GM12878 (cell line): ENCODE measurements at regions not wholly inside any gene's neighbourhood (a gene's known extent, or its start where the extent isn't known, plus 50 kb on each side); places are given as distances from the start of the nearest gene placed in this dataset.

ENCODE experiments used
- ATAC-seq: fragments of 200-7000 bp; cut with Tn5 transposase; 3 replicates; pipeline ENCODE4 v1.9.1; 2020; ENCODE audit warnings: mild to moderate bottlenecking, moderate library complexity
- BruUV-seq: library from RNA; stranded (reverse); fragments of 400-500 nt; replicated peaks from 2 replicates; lab custom pipeline; 2021; lab: Mats Ljungman, UMichigan
- CTCF ChIA-PET: fragments of 300-600 bp; sonication (Branson Sonifier 250); formaldehyde crosslinking; extraction: SDS; loops from one replicate; lab custom pipeline; 2021; ENCODE audit warnings: inconsistent platforms; lab: Yijun Ruan, JAX
- POLR2A ChIA-PET: fragments of 350-600 bp; formaldehyde crosslinking; extraction: SDS; loops from one replicate; lab custom pipeline; 2021; ENCODE audit warnings: inconsistent platforms; lab: Charles Lee
- RAD21 ChIA-PET: fragments of 300-600 bp; sonication (Branson Sonifier 250); formaldehyde crosslinking; loops from one replicate; lab custom pipeline; 2023; ENCODE audit warnings: antibody characterized with exemption; ENCODE audit not compliant: unreplicated experiment; lab: Charles Lee
- SMC1A ChIA-PET: fragments of 300-600 bp; sonication (Branson Sonifier 250); formaldehyde crosslinking; loops from one replicate; lab custom pipeline; 2023; ENCODE audit not compliant: unreplicated experiment, uncharacterized antibody; lab: Charles Lee
- DNase-seq: peaks from one replicate; pipeline ENCODE4 v3.0.0-alpha.2; 2011; ENCODE audit warnings: low read depth, low spot score
- FAIRE-seq: peaks from 3 replicates; lab custom pipeline; 2011; peaks lifted over from hg19 to GRCh38; lab: Jason Lieb, UNC
- H2AFZ ChIP-seq: 2 replicates; pipeline ENCODE4 v1.6.0; 2011; ENCODE audit warnings: low read depth, low read length, control low read depth; ENCODE audit not compliant: control insufficient read depth
- H3K27ac ChIP-seq: 2 replicates; pipeline ENCODE4 v1.5.1; 2011; ENCODE audit warnings: control low read depth; ENCODE audit not compliant: control insufficient read depth, insufficient read depth
- H3K27me3 ChIP-seq, 2 experiments: replicated peaks in 1 of 2; 2 replicates each; pipeline versions ENCODE4 v1.6.0 to v1.6.1; 2011; ENCODE audit warnings: low read length in 1 of 2; ENCODE audit not compliant: control insufficient read depth in 2 of 2, insufficient read depth in 2 of 2
- H3K36me3 ChIP-seq, 2 experiments: 2 replicates each; pipeline ENCODE4 v1.5.1; 2011; ENCODE audit warnings: low read length in 1 of 2; ENCODE audit not compliant: control insufficient read depth in 2 of 2, insufficient read depth in 2 of 2
- H3K4me1 ChIP-seq: 2 replicates; pipeline ENCODE4 v1.6.1; 2011; ENCODE audit warnings: mild to moderate bottlenecking, low read length, moderate library complexity, mixed read lengths; ENCODE audit not compliant: control insufficient read depth, insufficient read depth
- H3K4me2 ChIP-seq: 2 replicates; pipeline ENCODE4 v1.6.0; 2011; ENCODE audit warnings: control low read depth; ENCODE audit not compliant: control insufficient read depth, insufficient read depth
- H3K4me3 ChIP-seq: fragments of 200-600 bp; sonication (generic); 2 replicates; pipeline ENCODE4 v1.5.1; 2016
- H3K79me2 ChIP-seq: 2 replicates; pipeline ENCODE4 v1.6.0; 2011; ENCODE audit warnings: low read length; ENCODE audit not compliant: control insufficient read depth, insufficient read depth
- H3K9ac ChIP-seq: 2 replicates; pipeline ENCODE4 v1.8.0; 2011; ENCODE audit warnings: low read length, control low read depth, mixed read lengths; ENCODE audit not compliant: control insufficient read depth, insufficient read depth
- H3K9me3 ChIP-seq: replicated peaks from 3 replicates; pipeline ENCODE4 v1.5.1; 2011; ENCODE audit warnings: mild to moderate bottlenecking, low read length; ENCODE audit not compliant: control insufficient read depth, insufficient read depth
- H4K20me1 ChIP-seq: 2 replicates; pipeline ENCODE4 v1.6.0; 2011; ENCODE audit not compliant: control insufficient read depth, insufficient read depth
- ASH2L ChIP-seq: fragments of 300-600, 200-600 bp; sonication (generic); IDR thresholded peaks from 2 replicates; pipeline ENCODE4 v1.6.1; 2017; ENCODE audit warnings: low read depth, mild to moderate bottlenecking, borderline replicate concordance
- BHLHE40 ChIP-seq, 2 experiments: fragments of 450-650 bp in 1 of 2; IDR thresholded peaks; 2 replicates each; pipeline ENCODE4 v1.6.1; 2011 to 2017; ENCODE audit warnings: low read depth in 2 of 2, borderline replicate concordance in 1 of 2, improper control_type of control experiment in 1 of 2, low read length in 1 of 2, mild to moderate bottlenecking in 1 of 2
- CREM ChIP-seq: IDR thresholded peaks from 2 replicates; pipeline ENCODE4 v1.6.1; 2014; ENCODE audit warnings: antibody characterized with exemption, low read depth
- CTCF ChIP-seq, 3 experiments: IDR thresholded peaks in 2 of 3; conservative IDR thresholded peaks in 1 of 3; 2 replicates each; pipeline ENCODE4 v1.5.1; 2011; ENCODE audit warnings: low read depth in 3 of 3, low read length in 3 of 3, mild to moderate bottlenecking in 3 of 3, control low read depth in 2 of 3, moderate library complexity in 2 of 3, inconsistent platforms in 1 of 3, mixed read lengths in 1 of 3; ENCODE audit not compliant: control insufficient read depth in 2 of 3, insufficient read depth in 1 of 3; ENCODE audit errors: extremely low read depth in 1 of 3
- PAX5 ChIP-seq: IDR thresholded peaks from 2 replicates; pipeline ENCODE4 v1.6.1; 2011; ENCODE audit warnings: low read depth, low read length, borderline replicate concordance
- PAX8 ChIP-seq: fragments of 450-650 bp; IDR thresholded peaks from 2 replicates; pipeline ENCODE4 v1.6.1; 2017; ENCODE audit warnings: mild to moderate bottlenecking, moderate library complexity
- PKNOX1 ChIP-seq: fragments of 450-650 bp; IDR thresholded peaks from 2 replicates; pipeline ENCODE4 v1.6.1; 2016; ENCODE audit warnings: mild to moderate bottlenecking
- POLR2A ChIP-seq: IDR thresholded peaks from 2 replicates; pipeline ENCODE4 v1.6.1; 2011; ENCODE audit warnings: low read depth, mild to moderate bottlenecking, low read length
- RAD21 ChIP-seq: IDR thresholded peaks from 2 replicates; pipeline ENCODE4 v1.6.1; 2011; ENCODE audit warnings: mild to moderate bottlenecking, low read depth, low read length, moderate library complexity; ENCODE audit not compliant: insufficient read depth
- RBBP5 ChIP-seq: fragments of 200-600 bp; sonication (generic); conservative IDR thresholded peaks from 2 replicates; pipeline ENCODE4 v1.6.1; 2016
- RUNX3 ChIP-seq: IDR thresholded peaks from 2 replicates; pipeline ENCODE4 v1.6.1; 2012; ENCODE audit warnings: low read length, inconsistent platforms
- SMAD1 ChIP-seq: fragments of 450-650 bp; IDR thresholded peaks from 2 replicates; pipeline ENCODE4 v1.6.1; 2018; ENCODE audit warnings: mild to moderate bottlenecking, low read depth; ENCODE audit not compliant: partially characterized antibody
- SMARCA5 ChIP-seq: fragments of 450-650 bp; IDR thresholded peaks from 2 replicates; pipeline ENCODE4 v1.6.1; 2017; ENCODE audit warnings: mild to moderate bottlenecking
- SUZ12 ChIP-seq: fragments of 200-600 bp; sonication (generic); IDR thresholded peaks from one replicate; pipeline ENCODE4 v1.6.1; 2018; ENCODE audit warnings: antibody characterized with exemption, mild to moderate bottlenecking; ENCODE audit not compliant: unreplicated experiment
- TBL1XR1 ChIP-seq: IDR thresholded peaks from 2 replicates; pipeline ENCODE4 v1.6.1; 2012; ENCODE audit warnings: low read depth, low read length, improper control_type of control experiment
- TCF3 ChIP-seq: IDR thresholded peaks from 2 replicates; pipeline ENCODE4 v1.6.1; 2012; ENCODE audit warnings: low read depth, mild to moderate bottlenecking, low read length, borderline replicate concordance; ENCODE audit not compliant: insufficient read depth
- ZNF384 ChIP-seq: IDR thresholded peaks from 2 replicates; pipeline ENCODE4 v1.6.1; 2012; ENCODE audit warnings: low read depth, mild to moderate bottlenecking, low read length, improper control_type of control experiment, borderline replicate concordance
- ZNF622 ChIP-seq: fragments of 450-650 bp; IDR thresholded peaks from 2 replicates; pipeline ENCODE4 v1.6.1; 2017; ENCODE audit warnings: mild to moderate bottlenecking, inconsistent platforms
- WGBS: methylation state at CpG from one replicate; pipeline ENCODE4 v1.1.6; 2016; ENCODE audit warnings: low lambda C conversion rate; ENCODE audit not compliant: insufficient replicate concordance, insufficient coverage; ENCODE audit errors: missing lambda C conversion rate; 5-methylcytosine and 5-hydroxymethylcytosine counted together
- in situ Hi-C: fragments of 300-500 bp; cut with MboI; formaldehyde crosslinking; loops from 9 replicates; pipeline ENCODE4 v1.14.3; 2018; ENCODE audit warnings: mixed read lengths
- intact Hi-C: fragments of 100-400 bp; cut with micrococcal nuclease; formaldehyde crosslinking; loops from one replicate; pipeline ENCODE4 v1.14.2; 2022; ENCODE audit not compliant: unreplicated experiment

GRCh38 chr18:70489986-70490933, 201.4 kb downstream of the SOCS6 start:
- H3K36me3 ChIP-seq: no peaks in the 10 kb centered on the region
- no peaks in the 10 kb centered on the region for H3K79me2 ChIP-seq
- no peaks in the 10 kb centered on the region for H3K9me3 ChIP-seq
- TF ChIP-seq SUZ12: no peak
- no peak for TF ChIP-seq SMARCA5
- no peak for TF ChIP-seq RUNX3
- TF ChIP-seq BHLHE40 (IDR thresholded peaks at IDR 0.05; ENCODE audit: borderline replicate concordance in 1 of 2, low read depth in 2 of 2, low read length in 1 of 2): no peak
- peak; percentile 53 to 62 (median 59); a peak in 5 of 6 replicates for TF ChIP-seq CTCF (IDR thresholded peaks at IDR 0.05 in 2 of 3, conservative IDR thresholded peaks at IDR 0.05 in 1 of 3; ENCODE audit: control insufficient read depth in 2 of 3, extremely low read depth in 1 of 3, insufficient read depth in 1 of 3, low read depth in 3 of 3, low read length in 3 of 3)
- TF ChIP-seq PKNOX1: 0 out of 2 replicates have a peak, but pooled peaks have one; percentile 23
- TF ChIP-seq RAD21: peak; percentile 50
- TF ChIP-seq POLR2A: no peak
- TF ChIP-seq RBBP5: no peak
- TF ChIP-seq CREM: no peak
- TF ChIP-seq SMAD1: no peak
- TF ChIP-seq PAX5: no peak
- TF ChIP-seq PAX8: no peak
- no peak for TF ChIP-seq ZNF384
- no peak for TF ChIP-seq ASH2L
- no peak for TF ChIP-seq ZNF622
- TF ChIP-seq TCF3: no peak
- TF ChIP-seq TBL1XR1: no peak
- no peak overlapping the region for H2AFZ ChIP-seq
- 10% methylated on average over 10 of the region's 10 CpGs for WGBS
- no peaks in the 10 kb centered on the region for H4K20me1 ChIP-seq
- H3K27me3 ChIP-seq: no peaks in the 10 kb centered on the region
- FAIRE-seq: peak; percentile 92
- H3K4me2 ChIP-seq: no peak overlapping the region
- RAD21 ChIA-PET: interaction anchor here (0.6 to 1.2 kb wide), 3 partner anchors 90 to 442 kb away, joined by 3 to 4 read pairs (median 3); no protein-coding TSS in a partner anchor
- SMC1A ChIA-PET: interaction anchor here (0.8 to 1.9 kb wide), 5 partner anchors 9 to 294 kb away, joined by 3 to 6 read pairs (median 4); no protein-coding TSS in a partner anchor
- intact Hi-C loops: loop anchor here (10.0 kb wide), 1 partner anchor 1295 kb away; no protein-coding TSS in a partner anchor
- no peak overlapping the region for H3K27ac ChIP-seq
- H3K9ac ChIP-seq: no peak overlapping the region
- POLR2A ChIA-PET: no interaction called here
- CTCF ChIA-PET: interaction anchor here (0.5 to 3.1 kb wide), 22 partner anchors 9 to 295 kb away, joined by 3 to 25 read pairs (median 4); no protein-coding TSS in a partner anchor
- no peak overlapping the region for H3K4me3 ChIP-seq
- no TSS peak for BruUV-seq
- no peak for DNase-seq
- in situ Hi-C loops: no loop called here
- ATAC-seq: peak; percentile 74
- H3K4me1 ChIP-seq: no peaks in the 10 kb centered on the region
